SU-DHL-6 (cell line): ENCODE measurements at regions not wholly inside any gene's neighbourhood (a gene's known extent, or its start where the extent isn't known, plus 50 kb on each side); places are given as distances from the start of the nearest gene placed in this dataset.

Source experiments
- H2AFZ ChIP-seq: fragments of 200-600 bp; sonication (generic); 2 replicates; pipeline ENCODE4 v1.6.1; 2014; ENCODE audit warnings: low read depth, mild to moderate bottlenecking, moderate library complexity, mixed read lengths, antibody characterized with exemption, low read length; ENCODE audit not compliant: severe bottlenecking
- H3F3A ChIP-seq: fragments of 200-600 bp; shearing (Covaris generic); 2 replicates; pipeline ENCODE4 v1.6.0; 2016; ENCODE audit warnings: antibody characterized with exemption, mild to moderate bottlenecking; ENCODE audit not compliant: insufficient read depth
- H3K27ac ChIP-seq: fragments of 200-600 bp; sonication (generic); 2 replicates; pipeline ENCODE4 v1.5.1; 2016; ENCODE audit warnings: low read depth, mild to moderate bottlenecking, low read length, moderate library complexity, mixed read lengths
- H3K27me3 ChIP-seq: fragments of 200-600 bp; sonication (generic), shearing (Covaris generic); 2 replicates; pipeline ENCODE4 v1.6.0; 2014; ENCODE audit warnings: mild to moderate bottlenecking, low read length
- H3K36me3 ChIP-seq: fragments of 200-600 bp; sonication (generic); 2 replicates; pipeline ENCODE4 v1.6.1; 2014; ENCODE audit warnings: mild to moderate bottlenecking, low read length, mixed read lengths
- H3K4me2 ChIP-seq: fragments of 300-600, 200-600 bp; shearing (Covaris generic), sonication (generic); 2 replicates; pipeline ENCODE4 v1.6.0; 2014; ENCODE audit warnings: low read length, low read depth, mild to moderate bottlenecking; ENCODE audit not compliant: poor library complexity, severe bottlenecking
- H3K4me3 ChIP-seq: fragments of 200-600 bp; sonication (generic); 2 replicates; pipeline ENCODE4 v1.5.1; 2014; ENCODE audit warnings: antibody characterized with exemption, low read length, mild to moderate bottlenecking, mixed read lengths; ENCODE audit not compliant: insufficient read depth, poor library complexity, severe bottlenecking
- H3K79me2 ChIP-seq: fragments of 200-600 bp; sonication (generic); 2 replicates; pipeline ENCODE4 v1.6.1; 2014; ENCODE audit warnings: mild to moderate bottlenecking, low read length, moderate library complexity; ENCODE audit not compliant: insufficient read depth
- H3K9ac ChIP-seq: fragments of 200-600 bp; sonication (generic); 2 replicates; pipeline ENCODE4 v1.7.0; 2014; ENCODE audit warnings: mild to moderate bottlenecking, low read length
- H3K9me2 ChIP-seq: fragments of 200-600 bp; sonication (generic); replicated peaks from 2 replicates; pipeline ENCODE4 v1.6.1; 2014; ENCODE audit warnings: low read length; ENCODE audit not compliant: insufficient read depth
- H3K9me3 ChIP-seq: fragments of 200-600 bp; sonication (generic); 2 replicates; pipeline ENCODE4 v1.6.1; 2014; ENCODE audit warnings: low read length, mixed read lengths; ENCODE audit not compliant: insufficient read depth
- H4K20me1 ChIP-seq: fragments of 200-600 bp; sonication (generic); 2 replicates; pipeline ENCODE4 v1.6.1; 2014; ENCODE audit warnings: low read depth, mild to moderate bottlenecking, antibody characterized with exemption, low read length, moderate library complexity, mixed read lengths
- EZH2phosphoT487 ChIP-seq: fragments of 200-600 bp; sonication (generic), shearing (Covaris generic); conservative IDR thresholded peaks from 2 replicates; pipeline ENCODE4 v1.6.1; 2018; ENCODE audit warnings: mild to moderate bottlenecking, antibody characterized with exemption, low read length, moderate library complexity, mixed read lengths
- TF ChIP-seq, protein P1 (sequence below): fragments of 200-600 bp; sonication (generic); IDR thresholded peaks from one replicate; pipeline ENCODE4 v1.5.1; 2017; ENCODE audit warnings: antibody characterized with exemption, mild to moderate bottlenecking, low read length, moderate library complexity; ENCODE audit not compliant: insufficient read depth, poor library complexity, severe bottlenecking

DNA sequence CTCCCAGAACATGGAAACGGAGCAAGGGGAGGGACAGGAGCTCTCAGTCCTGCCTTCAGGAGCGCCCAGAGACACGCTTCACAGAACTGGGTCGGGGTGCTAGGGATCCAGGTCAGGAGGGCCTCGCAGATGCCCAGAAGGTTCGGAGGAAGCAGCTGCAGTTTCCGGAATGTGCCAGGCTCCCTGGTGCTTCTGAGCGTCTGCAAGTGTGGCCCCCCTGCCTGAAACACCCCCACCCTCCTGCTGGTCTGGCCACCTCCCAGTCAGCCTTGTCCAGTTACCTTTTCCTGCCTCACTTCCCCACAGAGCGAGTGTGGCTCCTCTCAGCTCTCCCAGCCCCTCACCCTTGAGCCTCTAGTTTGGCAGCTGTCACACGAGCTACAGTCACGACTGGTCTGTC, 88.3 kb upstream of the TAF1B start:
- H3K4me3 ChIP-seq: no peak overlapping the region
- no peak overlapping the region for H3K4me2 ChIP-seq
- no peaks in the 10 kb centered on the region for H3K79me2 ChIP-seq
- H3K9me2 ChIP-seq: no peaks in the 10 kb centered on the region
- no peak overlapping the region for H2AFZ ChIP-seq
- no peak overlapping the region for H3K9ac ChIP-seq
- H3K27ac ChIP-seq: no peak overlapping the region
- no peaks in the 10 kb centered on the region for H3K36me3 ChIP-seq
- no peaks in the 10 kb centered on the region for H4K20me1 ChIP-seq
- H3F3A ChIP-seq: no peaks in the 10 kb centered on the region
- no peaks in the 10 kb centered on the region for H3K27me3 ChIP-seq
- H3K9me3 ChIP-seq: no peaks in the 10 kb centered on the region
- TF ChIP-seq, protein P1, sequence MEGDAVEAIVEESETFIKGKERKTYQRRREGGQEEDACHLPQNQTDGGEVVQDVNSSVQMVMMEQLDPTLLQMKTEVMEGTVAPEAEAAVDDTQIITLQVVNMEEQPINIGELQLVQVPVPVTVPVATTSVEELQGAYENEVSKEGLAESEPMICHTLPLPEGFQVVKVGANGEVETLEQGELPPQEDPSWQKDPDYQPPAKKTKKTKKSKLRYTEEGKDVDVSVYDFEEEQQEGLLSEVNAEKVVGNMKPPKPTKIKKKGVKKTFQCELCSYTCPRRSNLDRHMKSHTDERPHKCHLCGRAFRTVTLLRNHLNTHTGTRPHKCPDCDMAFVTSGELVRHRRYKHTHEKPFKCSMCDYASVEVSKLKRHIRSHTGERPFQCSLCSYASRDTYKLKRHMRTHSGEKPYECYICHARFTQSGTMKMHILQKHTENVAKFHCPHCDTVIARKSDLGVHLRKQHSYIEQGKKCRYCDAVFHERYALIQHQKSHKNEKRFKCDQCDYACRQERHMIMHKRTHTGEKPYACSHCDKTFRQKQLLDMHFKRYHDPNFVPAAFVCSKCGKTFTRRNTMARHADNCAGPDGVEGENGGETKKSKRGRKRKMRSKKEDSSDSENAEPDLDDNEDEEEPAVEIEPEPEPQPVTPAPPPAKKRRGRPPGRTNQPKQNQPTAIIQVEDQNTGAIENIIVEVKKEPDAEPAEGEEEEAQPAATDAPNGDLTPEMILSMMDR: no peak
- no peak for TF ChIP-seq EZH2phosphoT487

DNA sequence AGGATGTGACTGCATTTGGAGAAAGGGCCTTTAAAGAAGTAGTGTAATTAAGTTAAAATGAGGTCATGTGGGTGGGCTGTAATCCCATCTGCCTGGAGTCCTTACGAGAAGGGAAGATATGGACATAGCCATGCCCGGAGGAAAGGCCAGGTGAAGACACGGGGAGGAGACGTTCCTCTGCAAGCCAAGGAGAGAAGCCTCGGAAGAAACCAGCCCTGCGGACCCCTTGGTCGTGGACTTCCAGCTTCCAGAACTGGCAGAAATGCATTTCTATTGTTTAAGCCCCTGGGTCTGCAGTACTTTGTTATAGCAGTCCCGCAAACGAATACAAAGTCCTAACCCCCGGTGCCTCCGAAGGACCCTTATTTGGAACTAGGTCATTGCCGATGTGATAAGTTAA, 87.6 kb upstream of the TAF1B start:
- Histone ChIP-seq H3K27ac (no peak overlapping the region), H3K4me3 (no peak overlapping the region), H3K79me2 (no peaks in the 10 kb centered on the region), H3K9ac (no peak overlapping the region), H3K36me3 (no peaks in the 10 kb centered on the region), H3K4me2 (no peak overlapping the region), H3F3A (no peaks in the 10 kb centered on the region), H3K27me3 (no peaks in the 10 kb centered on the region), H3K9me2 (no peaks in the 10 kb centered on the region), H2AFZ (no peak overlapping the region), H4K20me1 (no peaks in the 10 kb centered on the region), H3K9me3 (no peaks in the 10 kb centered on the region)
- TF ChIP-seq, protein P1: no peak
- no peak for TF ChIP-seq EZH2phosphoT487

DNA sequence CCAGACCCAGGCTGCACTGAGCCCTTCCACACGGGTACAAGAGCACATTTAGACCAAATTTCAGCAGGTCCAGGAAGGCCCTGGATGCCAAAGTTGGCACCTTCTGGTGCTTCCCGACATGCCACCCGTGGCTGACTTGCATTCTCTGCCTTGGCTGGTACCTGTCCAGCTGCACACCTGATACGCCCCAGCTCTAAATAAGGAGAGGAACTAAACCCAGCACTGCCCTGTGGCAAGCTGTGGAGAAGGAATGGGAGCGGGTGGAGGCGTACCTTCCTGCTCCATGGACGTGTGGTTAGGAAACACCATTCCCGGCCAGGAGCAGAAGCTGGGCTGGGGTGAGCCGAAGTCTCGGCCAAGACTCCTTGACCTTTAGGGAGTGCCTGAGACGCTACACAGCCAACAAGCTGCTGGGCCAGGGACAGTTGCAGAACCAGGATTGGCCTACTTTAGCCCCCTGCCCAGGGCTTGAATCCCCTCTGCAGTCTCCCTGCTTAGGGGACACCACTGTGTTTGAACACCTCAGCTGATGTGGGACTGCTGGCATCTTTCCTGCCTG, 86.5 kb upstream of the TAF1B start:
- no peak overlapping the region for H3K9ac ChIP-seq
- H3K27me3 ChIP-seq: no peaks in the 10 kb centered on the region
- H3K27ac ChIP-seq: no peak overlapping the region
- H3K9me2 ChIP-seq: no peaks in the 10 kb centered on the region
- H3K4me2 ChIP-seq: no peak overlapping the region
- no peaks in the 10 kb centered on the region for H3K9me3 ChIP-seq
- H3K4me3 ChIP-seq: no peak overlapping the region
- TF ChIP-seq, protein P1: no peak
- TF ChIP-seq EZH2phosphoT487: no peak
- no peak overlapping the region for H2AFZ ChIP-seq
- H3F3A ChIP-seq: no peaks in the 10 kb centered on the region
- no peaks in the 10 kb centered on the region for H4K20me1 ChIP-seq
- H3K79me2 ChIP-seq: no peaks in the 10 kb centered on the region
- H3K36me3 ChIP-seq: no peaks in the 10 kb centered on the region
